GM12873 (cell line): ENCODE measurements at regions not wholly inside any gene's neighbourhood (a gene's known extent, or its start where the extent isn't known, plus 50 kb on each side); places are given as distances from the start of the nearest gene placed in this dataset.
A peak's percentile ranks its signal among the peaks of the same experiment; 100 is the strongest.

ENCODE experiments used
- TF ChIP-seq, protein P1 (sequence below): IDR thresholded peaks from 2 replicates; pipeline ENCODE4 v1.5.1; 2012; ENCODE audit warnings: low read depth, mild to moderate bottlenecking, moderate library complexity, low read length, control low read depth; ENCODE audit not compliant: insufficient read depth; ENCODE audit errors: missing control alignments

DNA sequence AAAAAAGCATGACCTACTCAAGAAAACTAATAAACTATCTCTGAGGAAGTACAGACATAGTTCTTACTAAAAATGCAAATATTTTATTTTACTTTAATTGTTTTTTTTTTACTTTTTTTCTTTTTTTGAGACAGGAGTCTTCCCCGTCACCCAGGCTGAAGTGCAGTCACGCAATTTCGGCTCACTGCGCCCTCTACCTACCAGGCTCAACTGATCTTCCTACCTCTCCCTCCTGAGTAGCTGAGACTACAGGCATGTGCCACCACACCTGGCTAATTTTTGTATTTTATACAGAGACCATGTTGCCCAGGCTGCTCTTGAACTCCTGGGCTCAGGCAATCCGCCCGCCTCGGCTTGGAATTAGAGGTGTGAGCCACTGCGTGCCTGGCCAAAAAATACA, 1263.1 kb downstream of the KCNT2 start:
- TF ChIP-seq, protein P1, sequence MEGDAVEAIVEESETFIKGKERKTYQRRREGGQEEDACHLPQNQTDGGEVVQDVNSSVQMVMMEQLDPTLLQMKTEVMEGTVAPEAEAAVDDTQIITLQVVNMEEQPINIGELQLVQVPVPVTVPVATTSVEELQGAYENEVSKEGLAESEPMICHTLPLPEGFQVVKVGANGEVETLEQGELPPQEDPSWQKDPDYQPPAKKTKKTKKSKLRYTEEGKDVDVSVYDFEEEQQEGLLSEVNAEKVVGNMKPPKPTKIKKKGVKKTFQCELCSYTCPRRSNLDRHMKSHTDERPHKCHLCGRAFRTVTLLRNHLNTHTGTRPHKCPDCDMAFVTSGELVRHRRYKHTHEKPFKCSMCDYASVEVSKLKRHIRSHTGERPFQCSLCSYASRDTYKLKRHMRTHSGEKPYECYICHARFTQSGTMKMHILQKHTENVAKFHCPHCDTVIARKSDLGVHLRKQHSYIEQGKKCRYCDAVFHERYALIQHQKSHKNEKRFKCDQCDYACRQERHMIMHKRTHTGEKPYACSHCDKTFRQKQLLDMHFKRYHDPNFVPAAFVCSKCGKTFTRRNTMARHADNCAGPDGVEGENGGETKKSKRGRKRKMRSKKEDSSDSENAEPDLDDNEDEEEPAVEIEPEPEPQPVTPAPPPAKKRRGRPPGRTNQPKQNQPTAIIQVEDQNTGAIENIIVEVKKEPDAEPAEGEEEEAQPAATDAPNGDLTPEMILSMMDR = peak; percentile 40

DNA sequence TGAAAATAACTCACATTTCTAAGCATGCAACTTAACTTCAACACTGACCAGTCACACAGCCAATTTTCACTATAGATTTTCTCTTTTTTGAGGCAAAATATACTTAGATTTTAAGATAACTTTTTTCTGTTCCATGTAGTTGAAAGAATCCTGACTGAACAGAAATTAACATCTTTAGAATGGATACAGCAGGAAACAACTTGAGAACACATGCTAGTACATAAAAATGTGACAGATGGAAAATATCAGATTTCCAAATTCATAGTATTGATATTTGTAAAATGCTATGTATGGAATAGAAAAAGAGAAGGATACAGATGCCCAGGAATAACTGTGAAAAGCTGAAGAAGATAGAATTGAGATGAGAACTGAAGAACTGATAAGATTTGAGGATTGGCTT, 1270.6 kb downstream of the KCNT2 start:
- TF ChIP-seq, protein P1 = no peak

DNA sequence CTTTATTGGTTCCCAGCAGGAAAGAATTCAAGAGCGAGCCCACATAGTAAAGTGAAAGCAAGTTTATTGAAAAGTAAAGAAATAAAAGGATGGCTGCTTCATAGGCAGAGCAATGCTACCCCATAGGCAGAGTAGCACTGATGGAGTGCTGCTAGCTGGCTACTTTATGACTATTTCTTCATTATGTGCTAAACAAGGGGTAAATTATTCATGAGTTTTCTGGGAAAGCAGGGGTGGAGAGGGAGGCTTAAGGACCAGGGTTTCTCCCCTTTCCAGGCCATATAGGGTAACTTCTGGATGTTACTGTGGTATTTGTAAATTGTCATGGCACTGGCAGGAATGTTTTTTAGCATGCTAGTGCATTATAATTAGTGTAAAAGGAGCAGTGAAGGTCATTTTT, 1271.4 kb downstream of the KCNT2 start:
- TF ChIP-seq, protein P1 = no peak

DNA sequence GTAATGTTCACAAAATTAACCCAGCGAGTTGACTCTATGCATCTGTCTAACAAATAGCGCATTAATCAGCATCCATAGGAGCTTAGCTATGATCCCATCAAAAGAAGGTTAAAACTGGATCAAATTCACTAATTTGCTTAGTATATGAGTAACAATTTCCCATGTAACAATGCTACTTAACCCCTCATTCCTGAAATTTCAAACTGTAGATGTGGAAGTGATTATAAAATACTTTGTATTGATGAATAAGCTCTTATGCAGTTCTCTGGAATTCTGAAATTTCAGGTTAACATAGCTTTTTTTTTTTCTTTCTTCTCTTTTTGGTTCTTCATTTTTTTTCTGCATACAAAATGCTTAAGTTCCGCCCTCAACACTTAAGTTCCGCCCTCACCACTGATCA, 1272.7 kb downstream of the KCNT2 start:
- TF ChIP-seq, protein P1 = no peak

DNA sequence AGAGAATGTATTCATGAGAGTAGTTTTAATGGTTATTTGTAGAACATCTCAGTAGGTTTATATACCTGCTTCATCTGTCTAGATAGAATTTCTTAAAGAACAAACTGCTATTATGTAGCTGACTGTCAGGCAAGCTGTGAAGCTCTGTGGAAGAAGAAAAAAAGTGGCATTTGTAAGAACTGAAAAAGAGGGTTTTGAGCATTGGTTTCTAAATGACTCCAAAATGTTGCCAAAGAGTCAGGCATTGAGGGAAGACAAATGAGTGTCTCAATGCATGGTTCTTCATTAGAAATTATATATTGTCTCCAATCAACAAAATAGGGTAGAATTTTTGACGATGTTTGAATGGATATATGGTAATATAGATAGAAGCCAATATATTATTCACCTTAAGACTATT, 1276.1 kb downstream of the KCNT2 start:
- TF ChIP-seq, protein P1 = no peak

DNA sequence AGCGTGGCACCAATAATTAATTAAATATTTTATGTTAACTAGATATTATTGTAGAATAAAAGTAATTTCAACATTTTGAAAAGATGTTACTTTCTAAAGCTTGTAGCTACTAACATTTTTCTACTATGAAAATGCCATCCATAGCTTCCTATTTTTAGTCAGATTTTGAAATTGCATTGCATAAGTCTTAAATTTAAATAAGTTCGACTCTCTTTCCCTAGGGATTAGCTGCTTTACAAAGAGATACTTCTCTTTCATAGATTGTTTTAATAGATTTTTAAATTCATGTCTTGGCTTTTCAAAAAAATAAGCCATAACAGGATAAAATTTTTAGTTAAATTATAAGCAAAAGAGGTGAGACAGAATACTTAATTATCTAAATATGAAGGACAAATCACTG, 1279.6 kb downstream of the KCNT2 start:
- TF ChIP-seq, protein P1 = no peak

DNA sequence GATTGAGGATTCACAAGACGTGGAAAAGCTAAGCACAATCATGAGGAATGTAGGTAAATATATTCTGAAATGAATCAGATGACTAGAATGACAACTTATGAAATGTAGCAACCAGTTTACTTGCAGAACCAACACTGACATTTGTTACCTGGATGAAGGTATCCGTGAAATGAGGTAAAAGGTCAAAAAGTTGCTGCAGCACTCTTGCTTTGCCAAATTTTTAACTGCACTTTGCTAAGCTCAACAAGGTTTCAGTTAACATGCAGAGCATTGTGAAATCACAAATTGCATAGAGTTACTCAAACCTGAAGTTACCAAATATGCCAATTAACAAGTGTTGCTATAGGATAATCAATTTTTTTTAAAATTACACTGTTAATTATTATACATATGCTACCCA, 1280.1 kb downstream of the KCNT2 start:
- TF ChIP-seq, protein P1 = no peak
